WTC11 (cell line): ENCODE measurements at regions not wholly inside any gene's neighbourhood (a gene's known extent, or its start where the extent isn't known, plus 50 kb on each side); places are given as distances from the start of the nearest gene placed in this dataset.
A peak's percentile ranks its signal among the peaks of the same experiment; 100 is the strongest.

Experiments used
- ATAC-seq: fragments of 200-7000 bp; cut with Tn5 transposase; 2 replicates; pipeline ENCODE4 v1.10.0; 2021; ENCODE audit warnings: mild to moderate bottlenecking, moderate library complexity
- CTCF ChIA-PET: fragments of 300-600 bp; sonication (Branson Sonifier 250); formaldehyde crosslinking; loops from one replicate; lab custom pipeline; 2021; ENCODE audit warnings: antibody characterized with exemption; lab: Charles Lee
- POLR2A ChIA-PET: fragments of 350-600 bp; sonication (Branson Sonifier 250); formaldehyde crosslinking; loops from one replicate; lab custom pipeline; 2021; ENCODE audit warnings: antibody characterized with exemption; lab: Charles Lee
- DNase-seq: peaks from one replicate; pipeline ENCODE4 v3.0.0; 2021; ENCODE audit warnings: low spot score
- H3K27ac Mint-ChIP-seq: 2 replicates; pipeline ENCODE4 v1.8.0; 2021; ENCODE audit warnings: mixed read lengths
- H3K27me3 Mint-ChIP-seq: 2 replicates; pipeline ENCODE4 v1.8.0; 2021; ENCODE audit warnings: low read depth, mild to moderate bottlenecking, moderate library complexity, mixed read lengths
- H3K36me3 Mint-ChIP-seq: 2 replicates; pipeline ENCODE4 v1.8.0; 2021; ENCODE audit warnings: mixed read lengths
- H3K4me1 Mint-ChIP-seq: 2 replicates; pipeline ENCODE4 v1.8.0; 2022; ENCODE audit warnings: mixed read lengths
- H3K4me3 Mint-ChIP-seq: 2 replicates; pipeline ENCODE4 v1.8.0; 2021; ENCODE audit warnings: mild to moderate bottlenecking, moderate library complexity, mixed read lengths
- H3K9me3 Mint-ChIP-seq: 2 replicates; pipeline ENCODE4 v1.8.0; 2021; ENCODE audit warnings: mixed read lengths
- AFF4 ChIP-seq: sonication (generic); formaldehyde crosslinking; IDR thresholded peaks from 2 replicates; pipeline ENCODE4 v1.8.1; 2023; ENCODE audit warnings: mild to moderate bottlenecking, missing genetic modification reagents, borderline replicate concordance
- CDX4 ChIP-seq: fragments of 250-450 bp; sonication (Bioruptor Pico); IDR thresholded peaks from 2 replicates; pipeline ENCODE4 v1.9.0; 2021; ENCODE audit warnings: moderate library complexity, mild to moderate bottlenecking, inconsistent platforms, borderline replicate concordance
- CREB1 ChIP-seq: sonication (generic); formaldehyde crosslinking; IDR thresholded peaks from 2 replicates; pipeline ENCODE4 v1.8.0; 2023; ENCODE audit warnings: mild to moderate bottlenecking, missing genetic modification reagents
- CREM ChIP-seq: sonication (generic); formaldehyde crosslinking; IDR thresholded peaks from 2 replicates; pipeline ENCODE4 v1.8.1; 2022; ENCODE audit warnings: mild to moderate bottlenecking, missing genetic modification reagents, moderate library complexity
- EMX1 ChIP-seq: fragments of 250-450 bp; sonication (Bioruptor Pico); IDR thresholded peaks from 2 replicates; pipeline ENCODE4 v1.8.0; 2021; ENCODE audit warnings: mild to moderate bottlenecking
- IRF1 ChIP-seq: sonication (generic); formaldehyde crosslinking; IDR thresholded peaks from 2 replicates; pipeline ENCODE4 v1.8.0; 2023; ENCODE audit warnings: missing genetic modification reagents
- JUN ChIP-seq: sonication (generic); formaldehyde crosslinking; IDR thresholded peaks from 2 replicates; pipeline ENCODE4 v1.8.0; 2023; ENCODE audit warnings: mild to moderate bottlenecking, missing genetic modification reagents
- OVOL2 ChIP-seq: fragments of 250-450 bp; sonication (Bioruptor Pico); IDR thresholded peaks from 2 replicates; pipeline ENCODE4 v1.9.0; 2021; ENCODE audit warnings: mild to moderate bottlenecking, borderline replicate concordance
- TCF7 ChIP-seq: sonication (generic); formaldehyde crosslinking; IDR thresholded peaks from 2 replicates; pipeline ENCODE4 v1.8.0; 2022; ENCODE audit warnings: mild to moderate bottlenecking, low read depth, missing genetic modification reagents, moderate library complexity
- ZNF121 ChIP-seq: sonication (generic); formaldehyde crosslinking; IDR thresholded peaks from 2 replicates; pipeline ENCODE4 v1.8.0; 2023; ENCODE audit warnings: missing genetic modification reagents
- ZNF219 ChIP-seq: sonication (generic); formaldehyde crosslinking; IDR thresholded peaks from 2 replicates; pipeline ENCODE4 v1.8.0; 2023; ENCODE audit warnings: missing genetic modification reagents, mild to moderate bottlenecking, borderline replicate concordance
- ZNF263 ChIP-seq: sonication (generic); formaldehyde crosslinking; IDR thresholded peaks from 2 replicates; pipeline ENCODE4 v1.8.1; 2022; ENCODE audit warnings: low read depth, mild to moderate bottlenecking, moderate library complexity, missing genetic modification reagents
- TF ChIP-seq, protein P1 (sequence below): fragments of 250-450 bp; sonication (Bioruptor Pico); IDR thresholded peaks from 2 replicates; pipeline ENCODE4 v2.1.2; 2022; ENCODE audit warnings: mild to moderate bottlenecking, moderate library complexity
- TF ChIP-seq, protein P2 (sequence below): sonication (generic); formaldehyde crosslinking; IDR thresholded peaks from 2 replicates; pipeline ENCODE4 v1.8.0; 2022; ENCODE audit warnings: mild to moderate bottlenecking, missing genetic modification reagents
- TF ChIP-seq, protein P3 (sequence below): sonication (generic); formaldehyde crosslinking; IDR thresholded peaks from 2 replicates; pipeline ENCODE4 v1.8.1; 2023; ENCODE audit warnings: mild to moderate bottlenecking, missing genetic modification reagents, moderate library complexity
- TF ChIP-seq, protein P4 (sequence below): sonication (generic); formaldehyde crosslinking; IDR thresholded peaks from 2 replicates; pipeline ENCODE4 v1.8.0; 2022; ENCODE audit warnings: mild to moderate bottlenecking, missing genetic modification reagents
- TF ChIP-seq, protein P5 (sequence below): sonication (generic); formaldehyde crosslinking; conservative IDR thresholded peaks from 2 replicates; pipeline ENCODE4 v1.8.1; 2022; ENCODE audit warnings: mild to moderate bottlenecking, missing genetic modification reagents

- TF ChIP-seq, protein P1, sequence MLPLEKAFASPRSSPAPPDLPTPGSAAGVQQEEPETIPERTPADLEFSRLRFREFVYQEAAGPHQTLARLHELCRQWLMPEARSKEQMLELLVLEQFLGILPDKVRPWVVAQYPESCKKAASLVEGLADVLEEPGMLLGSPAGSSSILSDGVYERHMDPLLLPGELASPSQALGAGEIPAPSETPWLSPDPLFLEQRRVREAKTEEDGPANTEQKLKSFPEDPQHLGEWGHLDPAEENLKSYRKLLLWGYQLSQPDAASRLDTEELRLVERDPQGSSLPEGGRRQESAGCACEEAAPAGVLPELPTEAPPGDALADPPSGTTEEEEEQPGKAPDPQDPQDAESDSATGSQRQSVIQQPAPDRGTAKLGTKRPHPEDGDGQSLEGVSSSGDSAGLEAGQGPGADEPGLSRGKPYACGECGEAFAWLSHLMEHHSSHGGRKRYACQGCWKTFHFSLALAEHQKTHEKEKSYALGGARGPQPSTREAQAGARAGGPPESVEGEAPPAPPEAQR (CRISPR knock-in tag), result no peak
- TF ChIP-seq IRF1 (CRISPR knock-in tag) (no peak), CREB1 (CRISPR knock-in tag) (no peak), EMX1 (no peak), OVOL2 (CRISPR knock-in tag) (no peak), TCF7 (CRISPR knock-in tag) (no peak)
- TF ChIP-seq, protein P2, sequence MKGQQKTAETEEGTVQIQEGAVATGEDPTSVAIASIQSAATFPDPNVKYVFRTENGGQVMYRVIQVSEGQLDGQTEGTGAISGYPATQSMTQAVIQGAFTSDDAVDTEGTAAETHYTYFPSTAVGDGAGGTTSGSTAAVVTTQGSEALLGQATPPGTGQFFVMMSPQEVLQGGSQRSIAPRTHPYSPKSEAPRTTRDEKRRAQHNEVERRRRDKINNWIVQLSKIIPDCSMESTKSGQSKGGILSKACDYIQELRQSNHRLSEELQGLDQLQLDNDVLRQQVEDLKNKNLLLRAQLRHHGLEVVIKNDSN (CRISPR knock-in tag), result no peak
Observed at GRCh38 chr9:21611891-21612290, 129.8 kb upstream of the IFNE start (continued).

DNA sequence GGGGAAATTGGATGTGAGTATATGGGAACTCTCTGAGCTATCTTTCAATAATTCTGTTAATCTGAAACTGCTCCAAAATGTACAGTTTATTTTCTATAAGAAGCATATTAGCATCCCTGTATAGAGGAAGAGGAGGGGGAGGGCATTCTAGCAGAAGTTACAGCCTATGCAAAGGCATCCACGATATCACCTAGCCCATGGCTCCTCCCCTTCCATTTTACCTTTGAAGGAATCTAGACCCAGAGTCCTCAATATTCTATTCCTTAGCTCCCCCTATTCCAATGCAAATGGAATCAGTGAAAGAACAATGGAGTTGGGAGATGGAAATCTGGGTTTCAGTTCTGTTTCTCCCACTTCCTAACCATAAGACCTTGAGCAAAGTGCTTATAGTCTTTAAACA is 132.9 kb upstream of the IFNE start:
- ChIA-PET POLR2A (interaction anchor here (0.8 kb wide), 1 partner anchor 212 kb away, joined by 4 read pairs; no protein-coding TSS in a partner anchor), CTCF (interaction anchor here (1.2 kb wide), 1 partner anchor 432 kb away, joined by 4 read pairs; no protein-coding TSS in a partner anchor)
- no peak overlapping the region for H3K4me3 Mint-ChIP-seq
- H3K4me1 Mint-ChIP-seq, result peaks cover 32% of the 10 kb centered on the region
- peak overlapping the region; percentile 41; the same call in 1 of the 2 replicates for H3K27ac Mint-ChIP-seq
- ATAC-seq (peak; percentile 88), DNase-seq (no peak)
- no peaks in the 10 kb centered on the region for H3K36me3 Mint-ChIP-seq
- H3K27me3 Mint-ChIP-seq, result no peaks in the 10 kb centered on the region
- TF ChIP-seq CDX4 (no peak), ZNF219 (CRISPR knock-in tag) (no peak), CREM (CRISPR knock-in tag) (no peak), ZNF263 (CRISPR knock-in tag) (no peak)
- H3K9me3 Mint-ChIP-seq, result no peaks in the 10 kb centered on the region

GRCh38 chr9:21615446-21615845 is 133.3 kb upstream of the IFNE start:
- no peaks in the 10 kb centered on the region for H3K9me3 Mint-ChIP-seq
- ATAC-seq, result peak; percentile 55
- peaks cover 32% of the 10 kb centered on the region for H3K4me1 Mint-ChIP-seq
- ChIA-PET POLR2A (no interaction called here), CTCF (interaction anchor here (1.2 kb wide), 1 partner anchor 432 kb away, joined by 4 read pairs; no protein-coding TSS in a partner anchor)
- peak overlapping the region; percentile 41 for H3K27ac Mint-ChIP-seq
- no peak overlapping the region for H3K4me3 Mint-ChIP-seq
- H3K36me3 Mint-ChIP-seq, result no peaks in the 10 kb centered on the region
- H3K27me3 Mint-ChIP-seq, result no peaks in the 10 kb centered on the region
- TF ChIP-seq TCF7 (CRISPR knock-in tag) (no peak), JUN (CRISPR knock-in tag) (no peak), IRF1 (CRISPR knock-in tag) (no peak)
- TF ChIP-seq, protein P3, sequence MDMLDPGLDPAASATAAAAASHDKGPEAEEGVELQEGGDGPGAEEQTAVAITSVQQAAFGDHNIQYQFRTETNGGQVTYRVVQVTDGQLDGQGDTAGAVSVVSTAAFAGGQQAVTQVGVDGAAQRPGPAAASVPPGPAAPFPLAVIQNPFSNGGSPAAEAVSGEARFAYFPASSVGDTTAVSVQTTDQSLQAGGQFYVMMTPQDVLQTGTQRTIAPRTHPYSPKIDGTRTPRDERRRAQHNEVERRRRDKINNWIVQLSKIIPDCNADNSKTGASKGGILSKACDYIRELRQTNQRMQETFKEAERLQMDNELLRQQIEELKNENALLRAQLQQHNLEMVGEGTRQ (CRISPR knock-in tag), result no peak
- DNase-seq, result no peak

DNA sequence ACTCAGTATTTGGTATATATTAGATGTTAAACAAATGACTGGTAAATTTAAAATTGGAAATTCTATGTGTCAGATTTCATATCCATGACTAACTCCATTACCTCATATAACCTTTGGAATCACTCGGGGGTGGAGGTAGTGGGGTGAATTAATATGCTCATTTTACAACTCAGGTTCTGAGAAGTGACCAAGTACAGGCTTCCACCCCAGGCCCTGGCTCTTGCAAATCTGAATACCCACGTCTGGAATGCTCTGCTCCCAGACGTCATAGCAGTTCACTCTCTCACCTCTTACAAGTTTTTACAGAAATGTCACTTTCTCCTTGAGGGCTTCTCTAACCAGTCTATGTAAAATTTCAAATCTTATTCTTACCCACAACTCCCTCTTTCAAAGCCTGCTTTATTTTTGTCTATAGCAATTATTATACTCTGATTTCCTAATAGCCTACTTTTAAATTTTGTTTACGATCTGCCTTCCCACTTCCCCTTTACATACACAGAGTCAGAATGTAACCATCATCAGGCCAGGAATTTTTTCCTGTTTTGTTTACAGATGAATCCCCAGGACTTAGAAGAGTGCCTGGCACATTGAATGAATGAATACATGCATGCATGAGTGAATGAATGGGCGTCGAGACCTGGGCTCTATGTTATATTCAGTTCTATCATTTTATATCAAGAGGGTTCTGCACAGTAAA is 134.1 kb upstream of the IFNE start:
- ATAC-seq, result no peak; the same call in 1 of the 2 replicates
- H3K9me3 Mint-ChIP-seq, result no peaks in the 10 kb centered on the region
- H3K4me3 Mint-ChIP-seq, result no peak overlapping the region
- POLR2A ChIA-PET, result no interaction called here
- 0 out of 2 replicates have a peak overlapping the region, but pooled peaks have one; percentile 3 for H3K27ac Mint-ChIP-seq
- CTCF ChIA-PET, result no interaction called here
- peaks cover 30% of the 10 kb centered on the region for H3K4me1 Mint-ChIP-seq
- no peak for DNase-seq
- H3K27me3 Mint-ChIP-seq, result no peaks in the 10 kb centered on the region
- no peaks in the 10 kb centered on the region for H3K36me3 Mint-ChIP-seq
- TF ChIP-seq, protein P4, sequence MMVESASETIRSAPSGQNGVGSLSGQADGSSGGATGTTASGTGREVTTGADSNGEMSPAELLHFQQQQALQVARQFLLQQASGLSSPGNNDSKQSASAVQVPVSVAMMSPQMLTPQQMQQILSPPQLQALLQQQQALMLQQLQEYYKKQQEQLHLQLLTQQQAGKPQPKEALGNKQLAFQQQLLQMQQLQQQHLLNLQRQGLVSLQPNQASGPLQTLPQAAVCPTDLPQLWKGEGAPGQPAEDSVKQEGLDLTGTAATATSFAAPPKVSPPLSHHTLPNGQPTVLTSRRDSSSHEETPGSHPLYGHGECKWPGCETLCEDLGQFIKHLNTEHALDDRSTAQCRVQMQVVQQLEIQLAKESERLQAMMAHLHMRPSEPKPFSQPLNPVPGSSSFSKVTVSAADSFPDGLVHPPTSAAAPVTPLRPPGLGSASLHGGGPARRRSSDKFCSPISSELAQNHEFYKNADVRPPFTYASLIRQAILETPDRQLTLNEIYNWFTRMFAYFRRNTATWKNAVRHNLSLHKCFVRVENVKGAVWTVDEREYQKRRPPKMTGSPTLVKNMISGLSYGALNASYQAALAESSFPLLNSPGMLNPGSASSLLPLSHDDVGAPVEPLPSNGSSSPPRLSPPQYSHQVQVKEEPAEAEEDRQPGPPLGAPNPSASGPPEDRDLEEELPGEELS (CRISPR knock-in tag), result no peak
- no peak for TF ChIP-seq ZNF121 (CRISPR knock-in tag)
- TF ChIP-seq, protein P5, sequence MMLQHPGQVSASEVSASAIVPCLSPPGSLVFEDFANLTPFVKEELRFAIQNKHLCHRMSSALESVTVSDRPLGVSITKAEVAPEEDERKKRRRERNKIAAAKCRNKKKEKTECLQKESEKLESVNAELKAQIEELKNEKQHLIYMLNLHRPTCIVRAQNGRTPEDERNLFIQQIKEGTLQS (CRISPR knock-in tag), result no peak
- no peak for TF ChIP-seq AFF4 (CRISPR knock-in tag)
